ENCODE measurements at regions not wholly inside any gene's neighbourhood (a gene's known extent, or its start where the extent isn't known, plus 50 kb on each side); places are given as distances from the start of the nearest gene placed in this dataset.

DNA sequence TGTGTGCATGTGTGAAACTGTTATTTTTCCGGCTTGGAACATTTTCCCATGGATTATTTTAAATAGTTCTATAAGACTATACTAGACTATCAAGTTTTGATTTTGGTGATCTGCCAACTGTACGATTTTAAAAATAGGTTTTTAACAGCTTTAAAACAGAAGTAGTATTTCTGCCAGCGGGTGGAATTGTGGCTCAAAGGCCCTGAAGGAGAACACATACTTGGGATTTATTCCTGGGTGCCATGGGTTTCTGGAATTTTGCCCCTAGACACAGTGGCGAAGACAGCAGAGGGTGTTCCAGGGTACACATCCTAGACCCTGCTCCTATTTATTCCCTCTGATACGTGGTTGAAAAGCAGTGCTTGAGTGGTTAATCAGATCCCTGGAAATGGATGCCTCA is 81.7 kb upstream of the IPO9 start:
- FAIRE-seq: no peak

DNA sequence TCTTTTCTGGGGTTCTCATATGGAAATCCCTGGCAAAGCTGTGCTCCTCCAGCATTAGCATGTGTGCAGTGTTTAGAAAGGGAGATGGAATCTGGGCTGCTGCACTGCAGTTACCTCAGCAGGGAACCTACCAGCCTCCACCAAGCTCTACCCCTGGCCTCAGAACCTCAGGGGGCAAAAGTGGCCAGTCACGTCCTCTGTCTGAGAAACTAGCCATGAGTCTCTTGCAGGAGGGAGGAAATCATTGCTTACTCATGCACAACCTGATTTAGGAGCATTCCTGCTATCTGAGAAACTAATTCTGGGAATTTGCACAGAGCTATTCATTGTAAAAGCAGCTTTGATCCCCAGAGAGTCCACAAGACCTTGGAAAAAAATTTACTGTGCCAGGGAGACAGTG is 80.6 kb upstream of the IPO9 start:
- Histone ChIP-seq H3K4me1 (ENCODE audit: control insufficient read depth in 2 of 3, insufficient read depth in 2 of 3, low read depth in 1 of 3, low read length in 3 of 3) (peaks cover 0 to 5% (median 0%) of the 10 kb centered on the region in 3 donors), H3K27me3 (ENCODE audit: control insufficient read depth, insufficient read depth, low read length) (no peaks in the 10 kb centered on the region), H3K9me3 (ENCODE audit: control insufficient read depth in 2 of 3, insufficient read depth in 1 of 3, low read length in 3 of 3) (no peaks in the 10 kb centered on the region), H3K4me3 (ENCODE audit: low read length in 3 of 3) (no peak overlapping the region), H3K9ac (ENCODE audit: low read length in 3 of 3) (no peak overlapping the region), H3K27ac (ENCODE audit: low read depth in 2 of 2, low read length in 2 of 2) (no peak overlapping the region), H3K36me3 (ENCODE audit: control insufficient read depth in 2 of 3, insufficient read depth in 3 of 3, low read length in 3 of 3) (no peaks in the 10 kb centered on the region)
- TF ChIP-seq, protein P1, sequence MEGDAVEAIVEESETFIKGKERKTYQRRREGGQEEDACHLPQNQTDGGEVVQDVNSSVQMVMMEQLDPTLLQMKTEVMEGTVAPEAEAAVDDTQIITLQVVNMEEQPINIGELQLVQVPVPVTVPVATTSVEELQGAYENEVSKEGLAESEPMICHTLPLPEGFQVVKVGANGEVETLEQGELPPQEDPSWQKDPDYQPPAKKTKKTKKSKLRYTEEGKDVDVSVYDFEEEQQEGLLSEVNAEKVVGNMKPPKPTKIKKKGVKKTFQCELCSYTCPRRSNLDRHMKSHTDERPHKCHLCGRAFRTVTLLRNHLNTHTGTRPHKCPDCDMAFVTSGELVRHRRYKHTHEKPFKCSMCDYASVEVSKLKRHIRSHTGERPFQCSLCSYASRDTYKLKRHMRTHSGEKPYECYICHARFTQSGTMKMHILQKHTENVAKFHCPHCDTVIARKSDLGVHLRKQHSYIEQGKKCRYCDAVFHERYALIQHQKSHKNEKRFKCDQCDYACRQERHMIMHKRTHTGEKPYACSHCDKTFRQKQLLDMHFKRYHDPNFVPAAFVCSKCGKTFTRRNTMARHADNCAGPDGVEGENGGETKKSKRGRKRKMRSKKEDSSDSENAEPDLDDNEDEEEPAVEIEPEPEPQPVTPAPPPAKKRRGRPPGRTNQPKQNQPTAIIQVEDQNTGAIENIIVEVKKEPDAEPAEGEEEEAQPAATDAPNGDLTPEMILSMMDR (IDR thresholded peaks at IDR 0.05; ENCODE audit: borderline replicate concordance, extremely low read depth, insufficient read depth): no peak
- intact Hi-C loops (cut with DNase I): no loop called here
- FAIRE-seq (no peak), DNase-seq (peak in 1 of 5 donors; percentile 28)

More for the DNA sequence above, 81.7 kb upstream of the IPO9 start:
- Histone ChIP-seq H3K27ac (ENCODE audit: low read depth in 2 of 2, low read length in 2 of 2) (no peak overlapping the region), H3K27me3 (ENCODE audit: control insufficient read depth, insufficient read depth, low read length) (no peaks in the 10 kb centered on the region), H3K4me1 (ENCODE audit: control insufficient read depth in 2 of 3, insufficient read depth in 2 of 3, low read depth in 1 of 3, low read length in 3 of 3) (peaks cover 0 to 5% (median 0%) of the 10 kb centered on the region in 3 donors), H3K9ac (ENCODE audit: low read length in 3 of 3) (no peak overlapping the region), H3K4me3 (ENCODE audit: low read length in 3 of 3) (no peak overlapping the region), H3K9me3 (ENCODE audit: control insufficient read depth in 2 of 3, insufficient read depth in 1 of 3, low read length in 3 of 3) (no peaks in the 10 kb centered on the region), H3K36me3 (ENCODE audit: control insufficient read depth in 2 of 3, insufficient read depth in 3 of 3, low read length in 3 of 3) (no peaks in the 10 kb centered on the region)
- DNase-seq: no peak
- intact Hi-C loops (cut with DNase I): no loop called here
- TF ChIP-seq, protein P1 (IDR thresholded peaks at IDR 0.05; ENCODE audit: borderline replicate concordance, extremely low read depth, insufficient read depth): no peak

DNA sequence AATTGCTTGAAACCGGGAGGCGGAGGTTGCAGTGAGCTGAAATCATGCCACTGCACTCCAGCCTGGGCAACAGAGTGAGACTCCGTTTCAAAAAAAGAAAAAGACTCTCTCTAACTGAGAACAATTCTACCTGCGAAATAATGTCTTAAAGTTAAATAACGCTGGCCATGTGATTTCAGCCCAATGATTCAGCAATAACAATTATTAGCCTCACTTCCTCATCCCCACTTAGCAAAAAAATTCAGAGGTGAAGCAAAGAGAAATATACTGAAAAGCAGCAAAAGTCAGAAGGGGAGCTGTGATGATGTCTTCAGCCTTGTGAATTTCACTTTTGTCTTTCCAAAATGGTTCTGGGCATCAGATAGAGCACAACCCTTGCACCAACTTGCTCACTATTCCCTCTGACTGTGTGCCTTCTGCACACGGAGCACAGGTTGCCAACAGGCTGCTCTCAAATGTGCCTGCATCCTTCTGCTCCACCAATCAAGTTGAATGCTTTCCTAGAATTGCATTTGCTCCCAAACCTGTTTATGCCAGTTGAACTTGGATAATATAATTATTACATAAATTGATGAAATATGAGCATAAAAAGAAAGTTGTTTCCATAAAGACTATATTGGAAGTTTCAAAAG is 79.8 kb upstream of the IPO9 start:
- Histone ChIP-seq H3K9me3 (ENCODE audit: control insufficient read depth in 2 of 3, insufficient read depth in 1 of 3, low read length in 3 of 3) (no peaks in the 10 kb centered on the region), H3K27ac (ENCODE audit: low read depth in 2 of 2, low read length in 2 of 2) (no peak overlapping the region), H3K4me3 (ENCODE audit: low read length in 3 of 3) (no peak overlapping the region), H3K27me3 (ENCODE audit: control insufficient read depth, insufficient read depth, low read length) (no peaks in the 10 kb centered on the region), H3K4me1 (ENCODE audit: control insufficient read depth in 2 of 3, insufficient read depth in 2 of 3, low read depth in 1 of 3, low read length in 3 of 3) (peaks cover 0 to 5% (median 0%) of the 10 kb centered on the region in 3 donors), H3K36me3 (ENCODE audit: control insufficient read depth in 2 of 3, insufficient read depth in 3 of 3, low read length in 3 of 3) (no peaks in the 10 kb centered on the region), H3K9ac (ENCODE audit: low read length in 3 of 3) (no peak overlapping the region)
- DNase-seq (no peak), FAIRE-seq (no peak)
- intact Hi-C loops (cut with DNase I): no loop called here
- TF ChIP-seq, protein P1 (IDR thresholded peaks at IDR 0.05; ENCODE audit: borderline replicate concordance, extremely low read depth, insufficient read depth): no peak

DNA sequence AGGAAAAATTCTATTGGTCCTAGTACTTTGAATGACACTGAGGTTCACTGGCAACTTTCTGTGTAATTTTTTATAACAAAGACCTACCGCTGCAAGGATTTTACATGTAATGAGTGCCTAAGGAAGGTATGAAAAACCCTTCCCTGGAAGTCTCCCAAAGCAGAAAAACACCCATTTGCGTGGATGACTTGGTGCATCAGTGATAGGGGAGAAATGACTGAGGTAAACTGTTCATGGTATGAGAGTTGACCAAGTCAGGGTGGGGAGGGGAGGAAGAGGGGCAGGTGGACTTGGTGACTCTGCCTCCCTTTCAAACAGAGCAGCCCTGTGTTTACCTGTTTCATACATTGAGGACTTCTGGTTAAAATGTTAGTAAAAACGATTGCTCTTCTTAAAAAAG is 78.8 kb upstream of the IPO9 start:
- Histone ChIP-seq H3K9me3 (ENCODE audit: control insufficient read depth in 2 of 3, insufficient read depth in 1 of 3, low read length in 3 of 3) (no peaks in the 10 kb centered on the region), H3K27ac (ENCODE audit: low read depth in 2 of 2, low read length in 2 of 2) (no peak overlapping the region), H3K4me1 (ENCODE audit: control insufficient read depth in 2 of 3, insufficient read depth in 2 of 3, low read depth in 1 of 3, low read length in 3 of 3) (peaks cover 0 to 5% (median 0%) of the 10 kb centered on the region in 3 donors), H3K27me3 (ENCODE audit: control insufficient read depth, insufficient read depth, low read length) (no peaks in the 10 kb centered on the region), H3K9ac (ENCODE audit: low read length in 3 of 3) (no peak overlapping the region), H3K4me3 (ENCODE audit: low read length in 3 of 3) (no peak overlapping the region), H3K36me3 (ENCODE audit: control insufficient read depth in 2 of 3, insufficient read depth in 3 of 3, low read length in 3 of 3) (no peaks in the 10 kb centered on the region)
- intact Hi-C loops (cut with DNase I): no loop called here
- FAIRE-seq (no peak), DNase-seq (no peak)
- TF ChIP-seq, protein P1 (IDR thresholded peaks at IDR 0.05; ENCODE audit: borderline replicate concordance, extremely low read depth, insufficient read depth): no peak
